H1 (cell line): ENCODE measurements at regions not wholly inside any gene's neighbourhood (a gene's known extent, or its start where the extent isn't known, plus 50 kb on each side); places are given as distances from the start of the nearest gene placed in this dataset.

Source experiments
- CREB1 ChIP-seq: IDR thresholded peaks from 2 replicates; pipeline ENCODE4 v1.6.1; 2012; ENCODE audit warnings: inconsistent platforms
- EZH2 ChIP-seq: fragments of 200-600 bp; sonication (generic); IDR thresholded peaks from 2 replicates; pipeline ENCODE4 v1.7.1; 2012; ENCODE audit warnings: low read depth, mild to moderate bottlenecking, moderate library complexity, low read length, inconsistent platforms; ENCODE audit not compliant: severe bottlenecking
- GTF2F1 ChIP-seq: IDR thresholded peaks from 2 replicates; pipeline ENCODE4 v1.6.1; 2012; ENCODE audit warnings: low read depth, low read length, improper control_type of control experiment, borderline replicate concordance
- JUN ChIP-seq: IDR thresholded peaks from 2 replicates; pipeline ENCODE4 v1.6.1; 2011; ENCODE audit warnings: low read depth, mild to moderate bottlenecking, improper control_type of control experiment, low read length
- MAX ChIP-seq: IDR thresholded peaks from 2 replicates; pipeline ENCODE4 v1.6.1; 2012; ENCODE audit warnings: inconsistent platforms
- NRF1 ChIP-seq: IDR thresholded peaks from 2 replicates; pipeline ENCODE4 v1.6.1; 2011; ENCODE audit warnings: mild to moderate bottlenecking, low read depth, low read length, improper control_type of control experiment
- POLR2A ChIP-seq, 2 experiments: IDR thresholded peaks; 1 replicate in 1 of 2; 2 replicates in 1 of 2; pipeline ENCODE4 v1.6.1; 2011; ENCODE audit warnings: low read depth in 2 of 2, low read length in 2 of 2, mild to moderate bottlenecking in 2 of 2; ENCODE audit errors: control extremely low read depth in 1 of 2
- POLR2AphosphoS5 ChIP-seq: IDR thresholded peaks from 2 replicates; pipeline ENCODE4 v1.6.1; 2011; ENCODE audit warnings: low read depth, low read length
- RFX5 ChIP-seq: IDR thresholded peaks from 2 replicates; pipeline ENCODE4 v1.6.1; 2011; ENCODE audit warnings: low read depth, low read length, improper control_type of control experiment, borderline replicate concordance
- SIN3A ChIP-seq, 2 experiments: IDR thresholded peaks in 1 of 2; conservative IDR thresholded peaks in 1 of 2; 2 replicates each; pipeline ENCODE4 v1.6.1; 2011 to 2012; ENCODE audit warnings: low read length in 2 of 2, improper control_type of control experiment in 1 of 2, low read depth in 1 of 2, mild to moderate bottlenecking in 1 of 2
- SP1 ChIP-seq: IDR thresholded peaks from 2 replicates; pipeline ENCODE4 v1.6.1; 2011; ENCODE audit warnings: low read depth, low read length
- YY1 ChIP-seq: IDR thresholded peaks from 2 replicates; pipeline ENCODE4 v1.6.1; 2011; ENCODE audit warnings: low read depth, mild to moderate bottlenecking, low read length
- TF ChIP-seq, protein P1 (sequence below), 3 experiments: IDR thresholded peaks; 1 replicate in 2 of 3; 2 replicates in 1 of 3; pipeline versions ENCODE4 v1.5.1 to v1.6.1; 2011; ENCODE audit warnings: low read length in 3 of 3, mild to moderate bottlenecking in 3 of 3, inconsistent platforms in 2 of 3, low read depth in 1 of 3, moderate library complexity in 1 of 3; ENCODE audit not compliant: insufficient read depth in 1 of 3; ENCODE audit errors: control extremely low read depth in 1 of 3
- TF ChIP-seq, protein P2 (sequence below): IDR thresholded peaks from 2 replicates; pipeline ENCODE4 v1.6.1; 2011; ENCODE audit warnings: low read depth, mild to moderate bottlenecking, low read length; ENCODE audit not compliant: insufficient read depth

GRCh38 chr10:131803860-131804425, 96.9 kb upstream of the PPP2R2D start:
- no peak for TF ChIP-seq SP1
- no peak for TF ChIP-seq POLR2AphosphoS5
- TF ChIP-seq, protein P1, sequence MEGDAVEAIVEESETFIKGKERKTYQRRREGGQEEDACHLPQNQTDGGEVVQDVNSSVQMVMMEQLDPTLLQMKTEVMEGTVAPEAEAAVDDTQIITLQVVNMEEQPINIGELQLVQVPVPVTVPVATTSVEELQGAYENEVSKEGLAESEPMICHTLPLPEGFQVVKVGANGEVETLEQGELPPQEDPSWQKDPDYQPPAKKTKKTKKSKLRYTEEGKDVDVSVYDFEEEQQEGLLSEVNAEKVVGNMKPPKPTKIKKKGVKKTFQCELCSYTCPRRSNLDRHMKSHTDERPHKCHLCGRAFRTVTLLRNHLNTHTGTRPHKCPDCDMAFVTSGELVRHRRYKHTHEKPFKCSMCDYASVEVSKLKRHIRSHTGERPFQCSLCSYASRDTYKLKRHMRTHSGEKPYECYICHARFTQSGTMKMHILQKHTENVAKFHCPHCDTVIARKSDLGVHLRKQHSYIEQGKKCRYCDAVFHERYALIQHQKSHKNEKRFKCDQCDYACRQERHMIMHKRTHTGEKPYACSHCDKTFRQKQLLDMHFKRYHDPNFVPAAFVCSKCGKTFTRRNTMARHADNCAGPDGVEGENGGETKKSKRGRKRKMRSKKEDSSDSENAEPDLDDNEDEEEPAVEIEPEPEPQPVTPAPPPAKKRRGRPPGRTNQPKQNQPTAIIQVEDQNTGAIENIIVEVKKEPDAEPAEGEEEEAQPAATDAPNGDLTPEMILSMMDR (IDR thresholded peaks at IDR 0.05; ENCODE audit: control extremely low read depth in 1 of 3, insufficient read depth in 1 of 3, low read depth in 1 of 3, low read length in 3 of 3) = no peak
- TF ChIP-seq, protein P2, sequence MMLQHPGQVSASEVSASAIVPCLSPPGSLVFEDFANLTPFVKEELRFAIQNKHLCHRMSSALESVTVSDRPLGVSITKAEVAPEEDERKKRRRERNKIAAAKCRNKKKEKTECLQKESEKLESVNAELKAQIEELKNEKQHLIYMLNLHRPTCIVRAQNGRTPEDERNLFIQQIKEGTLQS = no peak
- no peak for TF ChIP-seq CREB1
- TF ChIP-seq JUN = no peak
- no peak for TF ChIP-seq POLR2A (IDR thresholded peaks at IDR 0.05; ENCODE audit: control extremely low read depth in 1 of 2, low read depth in 2 of 2, low read length in 2 of 2)
- TF ChIP-seq YY1 = no peak
- TF ChIP-seq MAX = no peak
- TF ChIP-seq NRF1 = no peak
- no peak for TF ChIP-seq SIN3A (conservative IDR thresholded peaks at IDR 0.05 in 1 of 2, IDR thresholded peaks at IDR 0.05 in 1 of 2; ENCODE audit: low read depth in 1 of 2, low read length in 2 of 2)
- no peak for TF ChIP-seq GTF2F1
- TF ChIP-seq RFX5 = no peak
- TF ChIP-seq EZH2 = no peak
